ENCODE measurements at regions not wholly inside any gene's neighbourhood (a gene's known extent, or its start where the extent isn't known, plus 50 kb on each side); places are given as distances from the start of the nearest gene placed in this dataset.

GRCh38 chr3:51591231-51591630, 52.7 kb downstream of the RAD54L2 start:
- TF ChIP-seq CTCF (conservative IDR thresholded peaks at IDR 0.05; ENCODE audit: low read length), result no peak
- TF ChIP-seq EZH2phosphoT487 (IDR thresholded peaks at IDR 0.05; ENCODE audit: borderline replicate concordance), result no peak

Data from Loucy (cell line).